Spleen (tissue), 7 donors: ENCODE measurements at regions not wholly inside any gene's neighbourhood (a gene's known extent, or its start where the extent isn't known, plus 50 kb on each side); places are given as distances from the start of the nearest gene placed in this dataset.

Experiments used
- POLR2AphosphoS5 ChIP-seq, 3 donors: sonication (generic); formaldehyde crosslinking; IDR thresholded peaks; one replicate each; pipeline ENCODE4 v1.5.1; 2017; ENCODE audit warnings: antibody characterized with exemption in 3 of 3
- TF ChIP-seq, protein P1 (sequence below), 11 experiments: fragments of 200-600 bp in 7 of 11; fragments of 450-650 bp in 4 of 11; sonication (generic) in 4 of 11; IDR thresholded peaks in 8 of 11; conservative IDR thresholded peaks in 3 of 11; 1 replicate in 7 of 11; 2 replicates in 4 of 11; pipeline versions ENCODE4 v1.4.0 to v1.8.0; 2016 to 2021; ENCODE audit warnings: antibody characterized with exemption in 11 of 11, inconsistent platforms in 4 of 11, mild to moderate bottlenecking in 1 of 11
- donor health status: DM: no; HTN: no; CAD: no; lungs with moderate emphysema.
- donor health status: DM: no; HTN: no; CAD: no.
- donor health status: DM: no; HTN: no; CAD: no.

DNA sequence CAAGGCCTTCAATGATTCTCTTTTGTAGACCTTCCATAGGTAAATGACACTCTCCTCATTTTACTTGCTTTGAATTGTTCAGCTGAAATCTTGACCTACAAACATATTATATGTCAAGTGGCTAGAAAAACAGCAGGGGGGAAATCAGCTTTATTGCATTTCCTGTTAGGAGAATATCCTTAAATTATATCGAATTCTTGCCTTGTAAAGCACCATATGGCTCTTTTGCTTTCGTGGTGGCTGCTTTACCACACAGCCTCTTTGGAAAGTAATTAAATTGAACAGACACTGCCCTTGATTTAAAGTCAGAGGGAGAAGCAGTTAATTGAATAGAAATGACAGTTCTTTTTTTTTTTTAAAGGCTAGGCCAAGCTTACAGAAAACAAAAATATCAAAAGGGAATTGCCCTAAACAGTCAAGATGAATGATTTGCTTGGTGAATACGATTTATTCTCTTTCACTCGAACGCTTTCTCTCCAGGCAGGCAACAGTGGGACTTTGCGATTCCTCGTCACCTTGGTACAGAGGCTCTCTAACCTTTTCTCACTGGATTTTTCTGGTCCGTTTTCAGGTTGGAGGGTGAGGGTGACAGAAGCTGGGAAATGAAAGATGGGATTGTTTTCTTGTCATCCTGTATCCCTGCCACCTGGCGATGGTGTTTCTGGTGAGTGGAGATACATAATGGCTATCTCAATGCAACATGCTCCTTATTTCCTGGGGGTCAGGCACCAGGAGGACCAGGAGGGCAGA lies 126.0 kb downstream of the GATA3 start:
- no peak for TF ChIP-seq POLR2AphosphoS5 (IDR thresholded peaks at IDR 0.05)
- TF ChIP-seq, protein P1, sequence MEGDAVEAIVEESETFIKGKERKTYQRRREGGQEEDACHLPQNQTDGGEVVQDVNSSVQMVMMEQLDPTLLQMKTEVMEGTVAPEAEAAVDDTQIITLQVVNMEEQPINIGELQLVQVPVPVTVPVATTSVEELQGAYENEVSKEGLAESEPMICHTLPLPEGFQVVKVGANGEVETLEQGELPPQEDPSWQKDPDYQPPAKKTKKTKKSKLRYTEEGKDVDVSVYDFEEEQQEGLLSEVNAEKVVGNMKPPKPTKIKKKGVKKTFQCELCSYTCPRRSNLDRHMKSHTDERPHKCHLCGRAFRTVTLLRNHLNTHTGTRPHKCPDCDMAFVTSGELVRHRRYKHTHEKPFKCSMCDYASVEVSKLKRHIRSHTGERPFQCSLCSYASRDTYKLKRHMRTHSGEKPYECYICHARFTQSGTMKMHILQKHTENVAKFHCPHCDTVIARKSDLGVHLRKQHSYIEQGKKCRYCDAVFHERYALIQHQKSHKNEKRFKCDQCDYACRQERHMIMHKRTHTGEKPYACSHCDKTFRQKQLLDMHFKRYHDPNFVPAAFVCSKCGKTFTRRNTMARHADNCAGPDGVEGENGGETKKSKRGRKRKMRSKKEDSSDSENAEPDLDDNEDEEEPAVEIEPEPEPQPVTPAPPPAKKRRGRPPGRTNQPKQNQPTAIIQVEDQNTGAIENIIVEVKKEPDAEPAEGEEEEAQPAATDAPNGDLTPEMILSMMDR (IDR thresholded peaks at IDR 0.05 in 8 of 11, conservative IDR thresholded peaks at IDR 0.05 in 3 of 11): no peak
